ENCODE measurements at regions not wholly inside any gene's neighbourhood (a gene's known extent, or its start where the extent isn't known, plus 50 kb on each side); places are given as distances from the start of the nearest gene placed in this dataset.
"Not testable (repeated sequence)": the region's sequence is repeated elsewhere in the genome, so short reads cannot be mapped to it uniquely, and the experiment has no call there.

GRCh38 chr1:149330081-149330335 lies 144.8 kb upstream of the NBPF19 start:
- not testable (repeated sequence) for H3K27me3 ChIP-seq (ENCODE audit: control insufficient read depth, insufficient read depth, low read length); H3K4me1 Mint-ChIP-seq; H3K27ac Mint-ChIP-seq; H3K4me3 ChIP-seq (ENCODE audit: low read depth, low read length); H3K9me3 Mint-ChIP-seq; H3K9me3 ChIP-seq (ENCODE audit: control insufficient read depth in 2 of 2, low read length in 2 of 2); H3K36me3 Mint-ChIP-seq; DNase-seq; H3K36me3 ChIP-seq (ENCODE audit: control insufficient read depth, insufficient read depth, low read length); ATAC-seq (ENCODE audit: low read depth in 2 of 2); H3K27ac ChIP-seq (ENCODE audit: insufficient read depth, low read length, poor library complexity, severe bottlenecking); H3K27me3 Mint-ChIP-seq; H3K4me3 Mint-ChIP-seq; H3K4me1 ChIP-seq (ENCODE audit: control insufficient read depth, insufficient read depth, low read length, poor library complexity, severe bottlenecking)

GRCh38 chr1:149336082-149336481 lies 138.8 kb upstream of the NBPF19 start:
- H3K27me3 ChIP-seq (ENCODE audit: control insufficient read depth, insufficient read depth, low read length); ATAC-seq (ENCODE audit: low read depth in 2 of 2); H3K9me3 ChIP-seq (ENCODE audit: control insufficient read depth in 2 of 2, low read length in 2 of 2); H3K9me3 Mint-ChIP-seq; H3K27me3 Mint-ChIP-seq; H3K4me1 ChIP-seq (ENCODE audit: control insufficient read depth, insufficient read depth, low read length, poor library complexity, severe bottlenecking); H3K4me1 Mint-ChIP-seq; H3K27ac ChIP-seq (ENCODE audit: insufficient read depth, low read length, poor library complexity, severe bottlenecking); DNase-seq; H3K36me3 Mint-ChIP-seq; H3K27ac Mint-ChIP-seq; H3K4me3 ChIP-seq (ENCODE audit: low read depth, low read length); H3K36me3 ChIP-seq (ENCODE audit: control insufficient read depth, insufficient read depth, low read length); H3K4me3 Mint-ChIP-seq: not testable (repeated sequence)

GRCh38 chr1:149338221-149338691 lies 136.6 kb upstream of the NBPF19 start:
- not testable (repeated sequence) for H3K4me1 Mint-ChIP-seq; H3K4me3 ChIP-seq (ENCODE audit: low read depth, low read length); H3K4me3 Mint-ChIP-seq; H3K27ac Mint-ChIP-seq; H3K9me3 Mint-ChIP-seq; DNase-seq; H3K27me3 Mint-ChIP-seq; H3K4me1 ChIP-seq (ENCODE audit: control insufficient read depth, insufficient read depth, low read length, poor library complexity, severe bottlenecking); H3K36me3 ChIP-seq (ENCODE audit: control insufficient read depth, insufficient read depth, low read length); H3K27me3 ChIP-seq (ENCODE audit: control insufficient read depth, insufficient read depth, low read length); H3K36me3 Mint-ChIP-seq; H3K9me3 ChIP-seq (ENCODE audit: control insufficient read depth in 2 of 2, low read length in 2 of 2); H3K27ac ChIP-seq (ENCODE audit: insufficient read depth, low read length, poor library complexity, severe bottlenecking); ATAC-seq (ENCODE audit: low read depth in 2 of 2)

GRCh38 chr1:149338698-149339097 lies 136.1 kb upstream of the NBPF19 start:
- not testable (repeated sequence) for H3K9me3 Mint-ChIP-seq; H3K27me3 ChIP-seq (ENCODE audit: control insufficient read depth, insufficient read depth, low read length); H3K4me1 ChIP-seq (ENCODE audit: control insufficient read depth, insufficient read depth, low read length, poor library complexity, severe bottlenecking); ATAC-seq (ENCODE audit: low read depth in 2 of 2); H3K4me3 ChIP-seq (ENCODE audit: low read depth, low read length); H3K36me3 Mint-ChIP-seq; H3K27ac Mint-ChIP-seq; H3K27ac ChIP-seq (ENCODE audit: insufficient read depth, low read length, poor library complexity, severe bottlenecking); H3K4me3 Mint-ChIP-seq; H3K9me3 ChIP-seq (ENCODE audit: control insufficient read depth in 2 of 2, low read length in 2 of 2); DNase-seq; H3K4me1 Mint-ChIP-seq; H3K27me3 Mint-ChIP-seq; H3K36me3 ChIP-seq (ENCODE audit: control insufficient read depth, insufficient read depth, low read length)

GRCh38 chr1:149349448-149349847 lies 125.4 kb upstream of the NBPF19 start:
- H3K4me3 Mint-ChIP-seq, H3K4me1 Mint-ChIP-seq: not testable (repeated sequence)

GRCh38 chr1:149352205-149352604 lies 122.6 kb upstream of the NBPF19 start:
- H3K27me3 Mint-ChIP-seq; H3K9me3 Mint-ChIP-seq; DNase-seq; H3K36me3 ChIP-seq (ENCODE audit: control insufficient read depth, insufficient read depth, low read length); H3K9me3 ChIP-seq (ENCODE audit: control insufficient read depth in 2 of 2, low read length in 2 of 2); H3K4me3 ChIP-seq (ENCODE audit: low read depth, low read length); H3K27me3 ChIP-seq (ENCODE audit: control insufficient read depth, insufficient read depth, low read length); ATAC-seq (ENCODE audit: low read depth in 2 of 2); H3K27ac ChIP-seq (ENCODE audit: insufficient read depth, low read length, poor library complexity, severe bottlenecking); H3K36me3 Mint-ChIP-seq; H3K27ac Mint-ChIP-seq; H3K4me1 ChIP-seq (ENCODE audit: control insufficient read depth, insufficient read depth, low read length, poor library complexity, severe bottlenecking); H3K4me1 Mint-ChIP-seq; H3K4me3 Mint-ChIP-seq: not testable (repeated sequence)

More at GRCh38 chr1:149349448-149349847, 125.4 kb upstream of the NBPF19 start:
- not testable (repeated sequence) for H3K4me1 ChIP-seq (ENCODE audit: control insufficient read depth, insufficient read depth, low read length, poor library complexity, severe bottlenecking); H3K27ac ChIP-seq (ENCODE audit: insufficient read depth, low read length, poor library complexity, severe bottlenecking); H3K27me3 Mint-ChIP-seq; H3K36me3 Mint-ChIP-seq; H3K4me3 ChIP-seq (ENCODE audit: low read depth, low read length); H3K9me3 ChIP-seq (ENCODE audit: control insufficient read depth in 2 of 2, low read length in 2 of 2); H3K9me3 Mint-ChIP-seq; H3K27ac Mint-ChIP-seq; H3K27me3 ChIP-seq (ENCODE audit: control insufficient read depth, insufficient read depth, low read length); DNase-seq; H3K36me3 ChIP-seq (ENCODE audit: control insufficient read depth, insufficient read depth, low read length); ATAC-seq (ENCODE audit: low read depth in 2 of 2)

GRCh38 chr1:149354579-149354978 lies 120.3 kb upstream of the NBPF19 start:
- H3K36me3 ChIP-seq (ENCODE audit: control insufficient read depth, insufficient read depth, low read length); ATAC-seq (ENCODE audit: low read depth in 2 of 2): not testable (repeated sequence)

GRCh38 chr1:149355748-149356147 lies 119.1 kb upstream of the NBPF19 start:
- H3K27ac Mint-ChIP-seq; ATAC-seq (ENCODE audit: low read depth in 2 of 2); DNase-seq; H3K36me3 Mint-ChIP-seq; H3K4me3 ChIP-seq (ENCODE audit: low read depth, low read length); H3K27ac ChIP-seq (ENCODE audit: insufficient read depth, low read length, poor library complexity, severe bottlenecking); H3K9me3 Mint-ChIP-seq; H3K4me1 Mint-ChIP-seq; H3K4me1 ChIP-seq (ENCODE audit: control insufficient read depth, insufficient read depth, low read length, poor library complexity, severe bottlenecking); H3K27me3 Mint-ChIP-seq; H3K36me3 ChIP-seq (ENCODE audit: control insufficient read depth, insufficient read depth, low read length); H3K27me3 ChIP-seq (ENCODE audit: control insufficient read depth, insufficient read depth, low read length); H3K9me3 ChIP-seq (ENCODE audit: control insufficient read depth in 2 of 2, low read length in 2 of 2); H3K4me3 Mint-ChIP-seq: not testable (repeated sequence)

More at GRCh38 chr1:149354579-149354978, 120.3 kb upstream of the NBPF19 start:
- not testable (repeated sequence) for H3K4me3 ChIP-seq (ENCODE audit: low read depth, low read length); H3K27ac ChIP-seq (ENCODE audit: insufficient read depth, low read length, poor library complexity, severe bottlenecking); H3K4me3 Mint-ChIP-seq; H3K27ac Mint-ChIP-seq; H3K9me3 Mint-ChIP-seq; H3K27me3 ChIP-seq (ENCODE audit: control insufficient read depth, insufficient read depth, low read length); H3K27me3 Mint-ChIP-seq; H3K36me3 Mint-ChIP-seq; H3K9me3 ChIP-seq (ENCODE audit: control insufficient read depth in 2 of 2, low read length in 2 of 2); H3K4me1 ChIP-seq (ENCODE audit: control insufficient read depth, insufficient read depth, low read length, poor library complexity, severe bottlenecking); H3K4me1 Mint-ChIP-seq; DNase-seq
